Caco-2 (cell line): ENCODE measurements at regions not wholly inside any gene's neighbourhood (a gene's known extent, or its start where the extent isn't known, plus 50 kb on each side); places are given as distances from the start of the nearest gene placed in this dataset.

ENCODE experiments used
- BruUV-seq: library from RNA; stranded (reverse); fragments of 400-500 nt; replicated peaks from 2 replicates; lab custom pipeline; 2021; lab: Mats Ljungman, UMichigan
- CTCF ChIA-PET: fragments of 300-600 bp; sonication (Branson Sonifier 250); formaldehyde crosslinking; loops from one replicate; lab custom pipeline; 2022; ENCODE audit warnings: antibody characterized with exemption; lab: Charles Lee
- POLR2A ChIA-PET: fragments of 300-600 bp; sonication (Branson Sonifier 250); formaldehyde crosslinking; loops from one replicate; lab custom pipeline; 2022; ENCODE audit warnings: antibody characterized with exemption; lab: Charles Lee
- DNase-seq, 2 experiments: peaks; one replicate each; pipeline versions ENCODE4 v3.0.0 to v3.0.0-alpha.2; 2020 to 2022
- H3K27me3 ChIP-seq: replicated peaks from 2 replicates; pipeline ENCODE4 v1.6.0; 2011; ENCODE audit warnings: low read length; ENCODE audit not compliant: control insufficient read depth, insufficient read depth
- H3K36me3 ChIP-seq: 2 replicates; pipeline ENCODE4 v1.5.1; 2011; ENCODE audit warnings: low read length; ENCODE audit not compliant: control insufficient read depth, insufficient read depth
- H3K4me1 ChIP-seq: fragments of 250-450 bp; sonication (Bioruptor Pico); 2 replicates; pipeline ENCODE4 v1.5.1; 2020; ENCODE audit warnings: mild to moderate bottlenecking
- H3K4me3 ChIP-seq: 2 replicates; pipeline ENCODE4 v1.5.1; 2011; ENCODE audit warnings: low read depth, mild to moderate bottlenecking, control low read depth, low read length
- H3K9me3 ChIP-seq: fragments of 250-450 bp; sonication (Bioruptor Pico); 2 replicates; pipeline ENCODE4 v1.5.1; 2020; ENCODE audit warnings: mild to moderate bottlenecking, moderate library complexity
- H3K27ac Mint-ChIP-seq: one replicate; pipeline ENCODE4 v1.8.0; 2022; ENCODE audit warnings: mixed read lengths; ENCODE audit not compliant: unreplicated experiment
- H3K27me3 Mint-ChIP-seq: one replicate; pipeline ENCODE4 v1.8.0; 2022; ENCODE audit warnings: mixed read lengths; ENCODE audit not compliant: insufficient read depth, unreplicated experiment
- H3K36me3 Mint-ChIP-seq: one replicate; pipeline ENCODE4 v1.8.0; 2022; ENCODE audit warnings: mild to moderate bottlenecking, mixed read lengths; ENCODE audit not compliant: insufficient read depth, unreplicated experiment
- H3K4me1 Mint-ChIP-seq: one replicate; pipeline ENCODE4 v1.8.0; 2022; ENCODE audit warnings: low read depth, mixed read lengths; ENCODE audit not compliant: unreplicated experiment
- H3K4me3 Mint-ChIP-seq: one replicate; pipeline ENCODE4 v1.8.0; 2022; ENCODE audit warnings: mild to moderate bottlenecking, moderate library complexity, mixed read lengths; ENCODE audit not compliant: unreplicated experiment
- H3K9me3 Mint-ChIP-seq: one replicate; pipeline ENCODE4 v1.8.0; 2022; ENCODE audit warnings: mixed read lengths; ENCODE audit not compliant: unreplicated experiment
- CTCF ChIP-seq, 2 experiments: fragments of 200-600 bp in 1 of 2; IDR thresholded peaks; 1 replicate in 1 of 2; 2 replicates in 1 of 2; pipeline versions ENCODE4 v1.5.1 to v1.8.0; 2011 to 2022; ENCODE audit warnings: antibody characterized with exemption in 1 of 2, control low read depth in 1 of 2, inconsistent platforms in 1 of 2, low read depth in 1 of 2, low read length in 1 of 2, mild to moderate bottlenecking in 1 of 2, moderate library complexity in 1 of 2; ENCODE audit not compliant: insufficient read depth in 1 of 2, severe bottlenecking in 1 of 2, unreplicated experiment in 1 of 2
- intact Hi-C: fragments of 100-400 bp; cut with micrococcal nuclease; formaldehyde crosslinking; loops from one replicate; pipeline ENCODE4 v1.10.0; 2022; ENCODE audit not compliant: unreplicated experiment

GRCh38 chr1:61013946-61014667 is 68.3 kb upstream of the NFIA start:
- H3K4me1 Mint-ChIP-seq: no peaks in the 10 kb centered on the region
- H3K4me3 Mint-ChIP-seq: no peak overlapping the region
- DNase-seq: no peak
- no peaks in the 10 kb centered on the region for H3K36me3 Mint-ChIP-seq
- H3K27ac Mint-ChIP-seq: no peak overlapping the region
- Histone ChIP-seq H3K36me3 (no peaks in the 10 kb centered on the region), H3K9me3 (no peaks in the 10 kb centered on the region), H3K27me3 (no peaks in the 10 kb centered on the region), H3K4me3 (no peak overlapping the region), H3K4me1 (no peaks in the 10 kb centered on the region)
- POLR2A ChIA-PET: no interaction called here
- no TSS peak for BruUV-seq
- intact Hi-C loops: no loop called here
- H3K9me3 Mint-ChIP-seq: no peaks in the 10 kb centered on the region
- H3K27me3 Mint-ChIP-seq: peaks cover 8% of the 10 kb centered on the region
- TF ChIP-seq CTCF (IDR thresholded peaks at IDR 0.05; ENCODE audit: insufficient read depth in 1 of 2, low read depth in 1 of 2, low read length in 1 of 2, severe bottlenecking in 1 of 2, unreplicated experiment in 1 of 2): no peak
- CTCF ChIA-PET: no interaction called here

- no peak for TF ChIP-seq CTCF (IDR thresholded peaks at IDR 0.05; ENCODE audit: insufficient read depth in 1 of 2, low read depth in 1 of 2, low read length in 1 of 2, severe bottlenecking in 1 of 2, unreplicated experiment in 1 of 2)
- DNase-seq: no peak
- Mint-ChIP-seq H3K27ac (no peak overlapping the region), H3K4me3 (no peak overlapping the region), H3K4me1 (no peaks in the 10 kb centered on the region), H3K27me3 (peaks cover 10% of the 10 kb centered on the region), H3K36me3 (no peaks in the 10 kb centered on the region), H3K9me3 (no peaks in the 10 kb centered on the region)
- intact Hi-C loops: no loop called here
- BruUV-seq: no TSS peak
- no peaks in the 10 kb centered on the region for H3K9me3 ChIP-seq
- no peak overlapping the region for H3K4me3 ChIP-seq
- ChIA-PET CTCF (no interaction called here), POLR2A (no interaction called here)
- H3K4me1 ChIP-seq: no peaks in the 10 kb centered on the region
- no peaks in the 10 kb centered on the region for H3K36me3 ChIP-seq
- H3K27me3 ChIP-seq: no peaks in the 10 kb centered on the region
Observed at GRCh38 chr1:61013189-61013945, 69.0 kb upstream of the NFIA start.

GRCh38 chr1:61012341-61012761 is 70.0 kb upstream of the NFIA start:
- POLR2A ChIA-PET: no interaction called here
- CTCF ChIA-PET: no interaction called here
- H3K4me1 ChIP-seq: no peaks in the 10 kb centered on the region
- H3K36me3 Mint-ChIP-seq: no peaks in the 10 kb centered on the region
- no peaks in the 10 kb centered on the region for H3K9me3 ChIP-seq
- peaks cover 10% of the 10 kb centered on the region for H3K27me3 Mint-ChIP-seq
- no peak for TF ChIP-seq CTCF (IDR thresholded peaks at IDR 0.05; ENCODE audit: insufficient read depth in 1 of 2, low read depth in 1 of 2, low read length in 1 of 2, severe bottlenecking in 1 of 2, unreplicated experiment in 1 of 2)
- no peak for DNase-seq
- H3K27ac Mint-ChIP-seq: no peak overlapping the region
- H3K9me3 Mint-ChIP-seq: no peaks in the 10 kb centered on the region
- H3K36me3 ChIP-seq: no peaks in the 10 kb centered on the region
- intact Hi-C loops: no loop called here
- H3K4me3 ChIP-seq: no peak overlapping the region
- no peak overlapping the region for H3K4me3 Mint-ChIP-seq
- no TSS peak for BruUV-seq
- no peaks in the 10 kb centered on the region for H3K27me3 ChIP-seq
- no peaks in the 10 kb centered on the region for H3K4me1 Mint-ChIP-seq
